ENCODE measurements at regions not wholly inside any gene's neighbourhood (a gene's known extent, or its start where the extent isn't known, plus 50 kb on each side); places are given as distances from the start of the nearest gene placed in this dataset.
"Not testable (repeated sequence)": the region's sequence is repeated elsewhere in the genome, so short reads cannot be mapped to it uniquely, and the experiment has no call there.

DNA sequence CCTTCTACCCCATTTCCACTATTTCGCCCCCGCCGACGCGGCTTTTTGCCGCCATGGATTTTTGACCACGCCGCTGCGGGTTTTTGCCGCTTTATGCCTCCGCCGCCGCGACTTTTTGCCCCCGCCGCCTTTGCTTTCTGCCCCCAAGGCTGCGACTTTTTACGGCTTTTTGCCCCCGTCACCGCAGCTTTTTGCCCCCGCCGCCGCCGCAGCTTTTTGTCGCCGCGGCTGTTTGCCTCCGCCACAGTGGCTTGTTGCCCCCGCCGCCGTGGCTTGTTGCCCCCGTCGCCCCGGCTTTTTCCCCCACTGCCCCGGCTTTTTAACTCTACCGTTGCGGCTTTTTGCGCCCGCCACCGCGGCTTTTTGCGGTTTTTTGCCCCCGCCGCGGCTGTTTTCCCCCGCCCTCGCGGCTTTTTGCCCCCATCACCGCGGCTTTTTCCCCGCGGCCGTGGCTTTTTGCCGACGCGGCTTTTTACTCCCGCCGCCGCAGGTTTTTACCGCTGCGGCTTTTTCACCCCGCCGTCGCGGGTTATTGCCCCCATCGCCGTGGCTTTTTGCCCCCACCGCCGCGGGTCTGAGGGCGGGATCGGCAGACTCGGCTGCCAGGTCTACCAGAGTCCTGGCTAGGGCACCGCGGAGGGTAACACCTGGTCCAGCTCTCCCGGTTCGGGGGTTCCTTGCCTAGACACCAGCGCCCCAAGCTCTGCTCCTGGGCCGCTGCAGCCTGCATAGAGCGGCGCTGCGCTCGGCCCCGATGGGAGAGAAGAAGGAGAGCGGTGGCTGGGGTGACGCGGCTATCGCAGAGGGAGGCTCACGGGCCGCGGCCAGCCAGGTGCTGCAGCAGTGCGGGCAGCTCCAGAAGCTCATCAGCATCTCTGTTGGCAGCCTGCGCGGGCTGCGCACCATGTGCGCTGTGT is 562.7 kb upstream of the WSB1 start:
- DNase-seq (ENCODE audit: extremely low read depth in 1 of 11, low read depth in 9 of 11, low spot score in 4 of 11): no peak

DNA sequence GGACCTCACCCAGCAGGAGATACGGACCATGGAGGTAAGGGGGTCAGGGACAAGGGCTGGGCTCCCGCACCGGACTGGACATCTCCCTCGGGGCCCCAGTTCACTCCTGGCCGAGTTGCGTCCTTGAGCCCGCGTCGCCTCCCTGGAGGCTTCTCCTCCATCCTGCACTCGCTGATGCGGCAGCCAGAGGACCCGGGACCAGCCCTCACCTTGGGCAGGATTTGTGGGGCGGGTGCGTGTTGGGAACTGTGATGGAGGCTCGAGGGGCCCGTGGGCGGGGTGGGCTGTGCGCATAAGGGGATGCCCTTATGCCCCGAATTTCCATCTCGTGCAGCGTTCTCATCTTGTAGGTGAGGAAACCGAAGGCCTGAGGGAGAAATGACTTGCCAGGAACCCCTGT is 562.0 kb upstream of the WSB1 start:
- DNase-seq (ENCODE audit: extremely low read depth in 1 of 11, low read depth in 9 of 11, low spot score in 4 of 11): not testable (repeated sequence)

DNA sequence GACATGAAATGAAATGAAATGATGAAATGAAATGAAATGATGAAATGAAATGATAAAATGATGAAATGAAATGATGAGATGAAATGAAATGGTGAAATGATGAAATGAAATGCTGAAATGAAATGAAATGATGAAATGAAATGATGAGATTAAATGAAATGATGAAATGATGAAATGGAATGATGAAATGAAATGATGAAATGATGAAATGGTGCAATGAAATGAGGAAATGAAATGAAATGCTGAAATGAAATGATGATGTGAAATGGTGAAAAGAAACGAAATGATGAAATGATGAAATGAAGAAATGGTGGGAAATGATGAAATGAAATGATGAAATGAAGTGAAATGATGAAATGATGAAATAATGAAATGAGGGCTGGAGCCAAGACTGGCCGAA is 559.1 kb upstream of the WSB1 start:
- DNase-seq (ENCODE audit: extremely low read depth in 1 of 11, low read depth in 9 of 11, low spot score in 4 of 11): not testable (repeated sequence)

DNA sequence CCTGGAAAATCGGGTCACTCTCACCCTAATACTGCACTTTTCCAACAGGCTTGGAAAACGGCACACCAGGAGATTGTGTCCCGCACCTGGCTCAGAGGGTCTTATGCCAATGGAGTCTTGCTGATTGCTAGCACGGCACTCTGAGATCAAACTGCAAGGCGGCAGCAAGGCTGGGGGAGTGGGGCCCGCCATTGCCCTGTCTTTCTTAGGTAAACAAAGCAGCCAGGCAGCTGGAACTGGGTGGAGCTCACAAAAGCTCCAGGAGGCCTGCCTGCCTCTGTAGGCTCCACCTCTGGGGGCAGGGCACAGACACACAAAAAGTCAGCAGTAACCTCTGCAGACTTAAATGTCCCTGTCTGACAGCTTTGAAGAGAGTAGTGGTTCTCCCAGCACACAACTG is 557.9 kb upstream of the WSB1 start:
- not testable (repeated sequence) for DNase-seq (ENCODE audit: extremely low read depth in 1 of 11, low read depth in 9 of 11, low spot score in 4 of 11)

DNA sequence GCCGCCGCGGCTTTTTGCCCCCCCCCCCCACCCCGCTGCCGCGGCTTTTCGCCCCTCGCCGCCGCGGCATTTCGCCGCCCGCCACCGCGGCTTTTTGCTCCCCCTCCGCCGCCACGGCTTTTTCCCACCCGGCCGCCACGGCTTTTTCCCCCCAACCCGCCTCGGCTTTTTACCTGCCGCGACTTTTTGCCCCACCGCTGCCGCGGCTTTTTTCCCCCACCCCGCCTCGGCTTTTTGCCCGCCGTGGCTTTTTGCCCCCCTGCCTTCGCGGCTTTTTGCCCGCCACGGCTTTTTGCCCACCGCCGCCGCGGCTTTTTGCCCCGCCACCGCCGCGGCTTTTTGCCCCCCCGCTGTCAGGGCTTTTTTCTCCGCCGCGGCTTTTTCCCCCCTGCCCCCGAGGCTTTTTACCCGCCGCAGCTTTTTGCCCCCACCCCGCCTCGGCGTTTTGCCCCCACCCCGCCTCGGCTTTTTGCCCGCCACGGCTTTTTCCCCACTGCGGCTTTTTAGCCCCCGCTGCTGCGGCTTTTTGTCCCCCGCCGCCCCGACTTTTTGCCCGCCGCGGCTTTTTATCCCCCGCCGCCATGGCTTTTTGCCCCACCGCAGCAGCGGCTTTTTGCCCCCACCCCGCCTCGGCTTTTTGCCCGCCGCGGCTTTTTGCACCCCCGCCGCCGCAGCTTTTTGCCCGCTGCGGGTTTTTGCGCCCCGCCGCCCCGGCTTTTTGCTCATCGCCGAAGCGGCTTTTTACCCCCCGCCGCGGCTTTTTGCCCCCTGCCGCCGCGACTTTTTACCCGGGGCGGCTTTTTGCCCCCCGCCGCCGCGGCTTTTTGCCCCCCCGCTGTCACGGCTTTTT is 527.8 kb upstream of the WSB1 start:
- DNase-seq (ENCODE audit: extremely low read depth in 1 of 11, low read depth in 9 of 11, low spot score in 4 of 11): no peak

DNA sequence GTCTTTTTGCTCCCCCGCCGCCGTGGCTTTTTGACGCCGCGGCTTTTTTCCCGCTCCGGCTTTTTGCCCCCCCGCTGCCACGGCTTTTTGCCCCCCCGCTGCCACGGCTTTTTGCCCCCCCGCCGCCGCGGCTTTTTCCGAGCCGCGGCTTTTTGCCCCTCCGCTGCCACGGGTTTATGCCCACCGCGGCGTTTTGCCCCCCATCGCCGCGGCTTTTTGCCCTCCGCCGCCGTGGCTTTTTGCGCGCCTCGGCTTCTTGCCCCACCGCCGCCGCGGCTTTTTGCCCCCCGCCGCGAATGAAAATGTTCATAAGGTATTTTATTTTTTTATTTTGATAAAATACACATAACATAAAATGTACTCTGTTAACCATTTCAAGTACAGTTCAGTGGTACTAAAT is 527.2 kb upstream of the WSB1 start:
- no peak for DNase-seq (ENCODE audit: extremely low read depth in 1 of 11, low read depth in 9 of 11, low spot score in 4 of 11)

DNA sequence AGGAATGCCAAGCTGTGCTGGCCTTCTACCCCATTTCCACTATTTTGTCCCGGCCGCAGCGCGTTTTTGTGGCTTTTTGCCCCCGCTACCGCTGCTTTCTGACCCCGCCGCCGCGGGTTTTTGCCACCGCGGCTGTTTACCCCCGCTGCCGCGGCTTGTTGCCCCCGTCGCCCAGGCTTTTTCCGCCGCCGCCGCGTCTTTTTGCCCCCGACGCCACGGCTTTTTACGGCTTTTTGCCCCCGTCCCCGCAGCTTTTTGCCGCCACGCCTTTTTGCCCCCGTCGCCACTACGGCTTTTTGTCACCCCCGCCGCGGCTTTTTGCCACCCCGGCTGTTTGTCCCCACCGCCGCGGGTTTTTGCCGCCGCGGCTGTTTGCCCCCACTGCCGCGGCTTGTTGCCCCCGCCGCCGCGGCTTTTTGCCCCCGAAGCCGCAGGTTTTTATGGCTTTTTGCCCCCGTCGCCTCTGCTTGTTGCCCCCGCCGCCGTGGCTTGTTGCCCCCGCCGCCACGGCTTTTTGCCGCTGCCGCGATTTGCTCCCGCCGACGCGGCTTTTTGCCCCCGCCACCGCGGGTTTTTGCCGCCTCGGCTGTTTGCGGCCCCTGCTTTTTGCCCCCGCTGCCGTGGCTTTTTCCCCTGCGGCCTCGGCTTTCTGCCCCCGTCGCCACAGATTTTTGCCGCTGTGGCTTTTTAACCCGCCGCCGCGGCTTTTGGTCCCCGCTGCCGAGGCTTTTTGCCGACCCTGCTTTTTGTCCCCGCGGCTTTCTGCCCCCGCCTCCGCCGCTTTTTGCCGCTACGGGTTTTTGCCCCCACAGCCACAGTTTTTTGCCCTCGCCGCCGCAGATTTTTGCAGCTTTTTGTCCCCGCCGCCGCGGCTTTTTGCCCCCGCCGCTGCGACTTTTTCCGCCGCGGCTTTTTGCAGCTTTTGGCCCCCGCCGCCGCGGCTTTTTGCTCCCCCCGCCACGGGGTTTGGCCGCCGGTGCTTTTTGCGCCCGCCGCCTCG is 520.4 kb upstream of the WSB1 start:
- no peak for DNase-seq (ENCODE audit: extremely low read depth in 1 of 11, low read depth in 9 of 11, low spot score in 4 of 11)

DNA sequence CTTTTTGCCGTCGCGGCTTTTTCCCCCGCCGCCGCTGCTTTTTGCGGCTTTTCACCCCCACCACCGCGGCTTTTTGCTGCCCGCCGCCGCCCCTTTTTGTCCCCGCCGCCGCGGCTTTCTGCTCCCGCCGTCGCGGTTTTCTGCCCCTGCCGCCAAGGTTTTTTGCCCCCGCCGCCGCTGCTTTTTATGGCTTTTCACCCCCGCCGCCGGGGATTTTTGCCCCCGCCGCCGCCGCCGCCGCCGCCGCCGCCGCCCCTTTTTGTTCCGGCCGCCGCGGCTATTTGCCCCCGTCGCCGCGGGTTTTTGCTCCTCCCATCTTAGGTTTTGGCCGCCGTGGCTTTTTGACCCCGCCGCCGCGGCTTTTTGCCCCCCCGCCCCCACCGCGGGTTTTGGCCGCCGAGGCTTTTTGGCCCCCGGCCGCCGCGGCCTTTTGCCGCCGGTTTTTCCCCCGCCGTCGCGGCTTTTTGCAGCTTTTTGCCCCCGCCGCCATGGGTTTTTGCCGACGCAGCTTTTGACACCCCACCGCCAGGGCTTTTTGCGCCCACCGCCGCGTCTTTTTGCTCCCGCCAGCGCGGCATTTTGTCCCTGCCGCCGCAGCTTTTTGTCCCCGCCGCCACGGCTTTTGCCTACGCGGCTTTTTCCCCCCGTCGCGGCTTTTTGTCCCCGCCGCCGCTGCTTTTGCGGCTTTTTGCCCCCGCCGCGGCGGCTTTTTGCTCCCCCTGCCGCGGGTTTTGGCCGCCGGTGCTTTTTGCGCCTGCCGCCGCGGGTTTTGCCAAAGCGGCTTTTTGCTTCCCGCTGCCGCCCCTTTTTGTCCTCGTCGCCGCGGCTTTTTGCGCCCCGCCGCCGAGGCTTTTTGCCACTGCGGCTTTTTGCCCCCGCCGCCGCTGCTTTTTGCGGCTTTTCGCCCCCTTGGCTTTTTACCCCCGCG is 519.4 kb upstream of the WSB1 start:
- DNase-seq (ENCODE audit: extremely low read depth in 1 of 11, low read depth in 9 of 11, low spot score in 4 of 11): no peak

DNA sequence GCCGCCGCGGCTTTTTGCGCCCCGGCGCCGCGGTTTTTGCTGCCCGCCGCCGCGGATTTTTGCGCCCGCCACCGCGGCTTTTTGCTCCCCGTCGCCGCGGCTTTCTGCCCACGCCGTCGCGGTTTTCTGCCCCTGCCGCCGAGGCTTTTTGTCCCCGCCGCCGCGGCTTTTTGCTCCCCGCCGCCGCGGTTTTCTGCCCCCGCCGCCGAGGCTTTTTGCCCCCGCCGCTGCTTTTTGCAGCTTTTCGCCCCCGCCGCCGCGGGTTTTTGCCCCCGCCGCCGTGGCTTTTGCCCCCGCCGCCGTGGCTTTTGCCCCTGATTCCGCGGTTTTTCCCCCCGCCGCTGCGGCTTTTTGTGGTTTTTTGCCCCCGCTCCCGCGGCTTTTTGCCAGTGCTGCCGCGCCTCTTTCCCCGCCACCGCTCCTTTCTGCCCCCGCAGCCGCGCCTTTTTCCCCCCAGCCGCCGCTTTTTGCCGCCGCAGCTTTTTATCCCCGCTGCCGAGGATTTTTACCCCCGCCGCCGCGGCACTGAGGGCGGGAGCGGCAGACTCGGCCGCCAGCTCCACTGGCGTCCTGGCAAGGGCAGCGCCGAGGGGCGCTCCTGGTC is 518.6 kb upstream of the WSB1 start:
- DNase-seq (ENCODE audit: extremely low read depth in 1 of 11, low read depth in 9 of 11, low spot score in 4 of 11): no peak

DNA sequence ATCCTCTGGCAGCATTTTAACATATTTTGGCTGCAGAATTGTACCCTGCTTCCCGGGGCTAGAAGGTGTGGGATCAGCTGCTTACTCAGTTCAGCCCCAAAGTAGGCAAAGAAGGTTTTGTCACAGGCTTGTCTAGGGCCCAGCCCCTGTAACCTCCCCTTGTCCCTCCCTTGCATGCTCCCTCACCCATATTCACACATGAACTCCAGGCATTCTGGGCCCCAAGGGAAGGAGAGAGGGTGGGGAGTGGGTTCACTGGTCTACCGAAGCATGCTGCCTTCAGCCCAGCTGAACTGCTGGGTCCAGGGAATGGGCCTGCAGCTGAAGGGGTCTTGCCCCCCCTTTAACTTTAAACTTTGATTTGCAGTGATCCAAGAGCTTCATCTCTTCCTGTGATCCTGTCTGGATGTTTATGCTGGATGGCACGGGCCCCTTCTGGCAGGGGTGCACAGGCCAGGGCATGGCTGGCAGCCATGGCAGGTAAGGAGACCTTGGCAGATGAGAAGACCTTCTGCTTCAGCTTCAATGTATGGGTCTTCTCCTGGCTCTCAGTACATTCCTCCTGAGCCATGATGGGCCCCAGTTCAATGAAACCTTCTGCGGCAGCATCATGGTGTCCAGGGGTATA is 513.6 kb upstream of the WSB1 start:
- DNase-seq (ENCODE audit: extremely low read depth in 1 of 11, low read depth in 9 of 11, low spot score in 4 of 11): not testable (repeated sequence)

DNA sequence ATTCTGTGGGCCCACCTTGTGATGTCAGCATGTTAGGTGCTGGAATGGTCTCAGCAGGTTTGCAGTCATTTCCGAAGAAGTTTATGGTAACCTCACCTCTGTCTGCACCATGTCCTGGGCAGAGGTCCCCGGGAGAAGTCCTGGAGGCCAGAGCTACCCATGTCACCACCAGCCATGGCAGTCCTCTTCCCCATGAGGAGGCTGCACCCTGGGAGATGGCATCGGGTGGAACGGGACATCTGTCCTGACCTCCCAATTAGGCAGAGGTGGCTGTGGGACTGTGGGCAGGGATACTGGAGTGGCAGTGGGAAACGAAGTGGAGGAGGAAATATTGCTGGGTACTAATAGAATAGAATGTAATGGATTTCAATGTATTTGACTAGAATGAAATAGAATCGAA is 511.8 kb upstream of the WSB1 start:
- no peak for DNase-seq (ENCODE audit: extremely low read depth in 1 of 11, low read depth in 9 of 11, low spot score in 4 of 11)

DNA sequence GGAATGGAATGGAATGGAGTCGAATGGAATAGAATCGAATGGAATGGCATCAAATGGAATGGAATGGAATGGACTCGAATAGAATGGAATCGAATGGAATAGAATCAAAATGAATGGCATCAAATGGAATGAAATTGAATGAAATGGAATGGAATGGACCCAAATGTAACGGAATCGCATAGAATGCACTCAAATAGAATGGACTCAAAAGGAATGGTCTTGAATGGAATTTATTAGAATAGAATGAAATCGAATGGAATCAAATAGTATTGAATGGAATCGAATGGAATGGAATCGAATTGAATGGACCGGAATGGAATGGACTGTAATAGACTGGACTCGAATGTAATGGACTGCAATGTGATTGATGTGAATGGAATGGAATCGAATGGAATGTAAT is 501.4 kb upstream of the WSB1 start:
- peak in 7 of 11 donors; percentile 1 to 35 (median 5) for DNase-seq (ENCODE audit: extremely low read depth in 1 of 11, low read depth in 9 of 11, low spot score in 4 of 11)

DNA sequence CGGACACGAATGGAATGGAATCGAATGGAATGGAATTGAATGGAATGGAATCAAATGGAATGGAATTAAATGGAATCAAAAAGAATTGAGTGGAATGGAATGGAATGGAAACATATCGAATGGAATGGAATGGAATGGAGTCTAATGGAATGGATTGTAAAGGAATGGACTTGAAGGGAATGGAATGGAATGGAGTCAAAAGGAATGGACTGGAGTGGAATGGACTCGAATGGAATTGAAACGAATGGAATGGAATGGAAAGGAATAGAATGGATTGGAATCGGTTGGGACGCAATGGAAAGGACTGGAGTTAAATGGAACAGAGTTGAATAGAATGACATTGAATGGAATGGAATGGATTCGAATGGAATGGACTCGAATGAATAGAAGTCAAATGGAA is 486.9 kb upstream of the WSB1 start:
- no peak for DNase-seq (ENCODE audit: extremely low read depth in 1 of 11, low read depth in 9 of 11, low spot score in 4 of 11)

DNA sequence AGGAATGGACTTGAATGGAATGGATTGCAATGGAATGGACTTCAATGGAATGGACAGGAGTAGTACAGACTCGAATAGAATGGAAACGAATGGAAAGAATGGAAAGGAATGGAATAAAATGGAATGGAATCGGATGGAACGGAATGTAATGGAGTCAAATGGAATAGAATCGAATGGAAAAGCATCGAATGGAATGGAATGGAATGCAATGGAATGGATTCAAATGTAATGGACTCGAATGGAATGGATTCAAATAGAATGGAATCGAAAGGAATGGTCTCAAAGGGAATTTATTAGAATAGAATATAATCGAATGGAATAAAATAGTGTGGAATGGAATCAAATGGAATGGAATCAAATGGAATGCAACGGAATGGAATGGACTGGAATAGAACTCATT is 484.9 kb upstream of the WSB1 start:
- peak in 2 of 11 donors; percentile 0 to 5 for DNase-seq (ENCODE audit: extremely low read depth in 1 of 11, low read depth in 9 of 11, low spot score in 4 of 11)

DNA sequence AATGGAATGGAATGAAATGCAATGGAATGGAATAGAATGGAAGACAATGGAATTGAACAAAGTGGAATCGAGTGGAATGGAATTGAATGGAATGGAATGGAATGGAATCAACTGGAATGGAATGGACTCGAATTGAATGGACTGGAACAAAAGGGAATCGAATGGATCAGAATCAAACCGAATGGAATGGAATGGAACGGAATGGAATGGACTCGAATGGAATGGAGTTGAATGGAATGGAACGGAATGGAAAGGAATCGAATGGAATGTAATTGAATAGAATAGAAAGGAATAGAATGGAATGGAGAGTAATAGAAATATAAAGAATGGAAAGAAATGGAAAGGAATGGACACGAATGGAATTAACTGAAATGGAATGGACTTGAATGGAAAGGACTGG is 475.2 kb upstream of the WSB1 start:
- DNase-seq (ENCODE audit: extremely low read depth in 1 of 11, low read depth in 9 of 11, low spot score in 4 of 11): peak in 5 of 11 donors; percentile 2 to 12 (median 7)

All from renal cortex interstitium (tissue), 11 donors.